ENCODE measurements at regions not wholly inside any gene's neighbourhood (a gene's known extent, or its start where the extent isn't known, plus 50 kb on each side); places are given as distances from the start of the nearest gene placed in this dataset.

DNA sequence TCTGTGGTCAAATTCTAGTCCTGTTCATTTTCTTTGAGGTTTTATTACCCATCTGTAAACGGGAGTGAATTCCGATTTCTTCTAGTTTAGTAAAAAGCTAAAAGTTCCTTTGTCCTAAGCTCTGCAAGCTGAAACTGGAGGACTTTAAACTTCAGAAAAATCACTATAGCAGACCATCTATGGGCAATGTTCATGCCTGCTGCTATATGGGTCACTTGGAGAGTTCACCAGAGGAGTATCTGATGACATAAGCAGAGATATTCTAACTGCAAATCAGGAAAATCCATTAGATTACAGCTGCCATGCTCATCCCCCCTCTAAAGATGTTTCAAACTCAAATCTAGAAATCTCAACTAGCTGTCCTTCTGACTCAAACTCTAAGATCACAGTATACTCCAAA is 193.0 kb upstream of the RTL1 start:
- no peak overlapping the region for H3K4me3 Mint-ChIP-seq
- peaks cover 3% of the 10 kb centered on the region for H3K27me3 Mint-ChIP-seq
- H3K27ac Mint-ChIP-seq: no peak overlapping the region
- no peaks in the 10 kb centered on the region for H3K36me3 Mint-ChIP-seq
- H3K9me3 Mint-ChIP-seq (ENCODE audit: low read depth): no peaks in the 10 kb centered on the region
- H3K4me1 Mint-ChIP-seq (ENCODE audit: low read depth): no peaks in the 10 kb centered on the region

- peaks cover 5% of the 10 kb centered on the region for H3K27me3 Mint-ChIP-seq
These were observed 193.7 kb upstream of the RTL1 start for GRCh38 chr14:101097109-101097793.

GRCh38 chr14:101098177-101098576 is 194.7 kb upstream of the RTL1 start:
- H3K27ac Mint-ChIP-seq: no peak overlapping the region
- no peaks in the 10 kb centered on the region for H3K36me3 Mint-ChIP-seq
- no peak overlapping the region for H3K4me3 Mint-ChIP-seq
- H3K27me3 Mint-ChIP-seq: peaks cover 5% of the 10 kb centered on the region
- no peaks in the 10 kb centered on the region for H3K4me1 Mint-ChIP-seq (ENCODE audit: low read depth)
- no peaks in the 10 kb centered on the region for H3K9me3 Mint-ChIP-seq (ENCODE audit: low read depth)

More at GRCh38 chr14:101097109-101097793, 193.7 kb upstream of the RTL1 start:
- H3K4me1 Mint-ChIP-seq (ENCODE audit: low read depth): no peaks in the 10 kb centered on the region
- H3K4me3 Mint-ChIP-seq: no peak overlapping the region
- no peak overlapping the region for H3K27ac Mint-ChIP-seq
- H3K9me3 Mint-ChIP-seq (ENCODE audit: low read depth): no peaks in the 10 kb centered on the region
- H3K36me3 Mint-ChIP-seq: no peaks in the 10 kb centered on the region

DNA sequence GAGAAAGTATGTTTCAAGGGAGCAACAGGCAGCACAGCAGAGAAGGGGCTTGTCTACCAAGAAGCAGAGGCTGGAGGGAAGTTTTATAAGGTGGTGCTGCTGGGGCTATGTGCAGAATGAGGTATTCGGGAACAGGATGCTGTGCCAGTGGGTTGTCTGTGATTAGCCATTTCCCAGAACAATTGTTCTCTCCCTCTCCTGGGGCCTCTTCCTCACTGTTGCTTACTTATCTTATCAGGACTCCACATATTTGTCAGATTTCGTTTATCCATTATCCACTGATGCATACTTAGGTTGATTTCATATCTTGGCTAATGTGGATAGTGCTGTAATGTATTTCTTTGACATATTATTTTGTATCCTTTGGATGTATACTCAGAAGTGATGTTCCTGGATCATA is 195.1 kb upstream of the RTL1 start:
- H3K9me3 Mint-ChIP-seq (ENCODE audit: low read depth): no peaks in the 10 kb centered on the region
- peaks cover 5% of the 10 kb centered on the region for H3K27me3 Mint-ChIP-seq
- H3K4me1 Mint-ChIP-seq (ENCODE audit: low read depth): no peaks in the 10 kb centered on the region
- no peak overlapping the region for H3K4me3 Mint-ChIP-seq
- H3K27ac Mint-ChIP-seq: no peak overlapping the region
- H3K36me3 Mint-ChIP-seq: no peaks in the 10 kb centered on the region

GRCh38 chr14:101101456-101102056 is 198.0 kb upstream of the RTL1 start:
- no peak overlapping the region for H3K4me3 Mint-ChIP-seq
- no peak overlapping the region for H3K27ac Mint-ChIP-seq
- H3K9me3 Mint-ChIP-seq (ENCODE audit: low read depth): no peaks in the 10 kb centered on the region
- peaks cover 5% of the 10 kb centered on the region for H3K27me3 Mint-ChIP-seq
- H3K36me3 Mint-ChIP-seq: no peaks in the 10 kb centered on the region
- no peaks in the 10 kb centered on the region for H3K4me1 Mint-ChIP-seq (ENCODE audit: low read depth)

DNA sequence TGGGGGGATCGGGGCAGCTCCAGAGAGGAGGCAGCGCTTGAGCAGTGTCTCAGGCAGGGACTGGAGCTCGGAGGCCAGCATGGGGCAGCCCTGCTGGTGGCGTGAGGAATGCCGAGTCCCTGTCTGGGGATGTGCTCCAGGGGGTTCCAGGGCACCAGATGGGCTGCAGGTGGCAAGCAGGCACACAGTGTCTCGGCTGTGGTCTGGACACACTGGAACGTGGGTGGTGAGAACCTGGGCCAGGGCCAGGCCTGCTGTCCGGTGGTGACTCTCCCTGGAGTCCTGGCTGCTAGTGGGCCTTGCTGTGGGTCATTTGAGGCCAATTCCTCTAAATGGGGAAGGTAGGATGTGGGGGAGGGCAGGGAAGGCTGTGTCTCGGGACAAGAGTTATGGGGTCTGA is 199.4 kb upstream of the RTL1 start:
- Mint-ChIP-seq H3K4me3 (no peak overlapping the region), H3K4me1 (ENCODE audit: low read depth) (no peaks in the 10 kb centered on the region), H3K36me3 (no peaks in the 10 kb centered on the region), H3K27me3 (peaks cover 5% of the 10 kb centered on the region), H3K9me3 (ENCODE audit: low read depth) (no peaks in the 10 kb centered on the region), H3K27ac (no peak overlapping the region)

DNA sequence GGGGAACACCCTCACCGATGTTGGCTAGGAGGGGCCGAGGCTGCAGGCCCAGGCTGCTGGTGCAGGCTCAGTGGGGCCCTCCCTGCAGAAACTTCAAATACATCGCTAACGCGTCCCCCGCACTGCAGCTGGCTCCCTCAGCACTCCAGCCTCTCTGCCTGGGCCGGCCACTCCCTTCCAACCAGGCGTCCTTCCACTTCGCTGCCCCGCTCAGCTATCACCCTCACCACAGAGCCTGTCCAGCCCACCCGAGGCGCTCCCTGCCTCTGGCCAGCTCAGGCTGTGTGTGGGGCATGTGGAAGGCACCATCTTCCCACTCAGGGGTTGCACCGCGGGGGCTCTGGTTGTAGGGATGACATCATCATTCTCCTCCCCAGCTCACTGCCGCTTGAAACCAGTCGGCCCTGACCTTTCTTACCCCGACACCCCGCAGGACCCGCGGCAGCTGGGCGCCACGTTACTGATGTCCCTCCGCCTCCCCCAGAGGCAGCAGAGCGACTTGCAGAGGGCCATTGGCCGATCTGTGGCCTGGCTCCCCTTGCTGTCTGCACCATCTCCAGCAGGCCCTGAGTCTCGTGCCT is 199.9 kb upstream of the RTL1 start:
- Mint-ChIP-seq H3K4me3 (no peak overlapping the region), H3K36me3 (no peaks in the 10 kb centered on the region), H3K9me3 (ENCODE audit: low read depth) (no peaks in the 10 kb centered on the region), H3K4me1 (ENCODE audit: low read depth) (no peaks in the 10 kb centered on the region), H3K27me3 (peaks cover 5% of the 10 kb centered on the region), H3K27ac (no peak overlapping the region)

- H3K27me3 Mint-ChIP-seq: peaks cover 5% of the 10 kb centered on the region
- H3K36me3 Mint-ChIP-seq: no peaks in the 10 kb centered on the region
- no peak overlapping the region for H3K4me3 Mint-ChIP-seq
- H3K4me1 Mint-ChIP-seq (ENCODE audit: low read depth): no peaks in the 10 kb centered on the region
- H3K9me3 Mint-ChIP-seq (ENCODE audit: low read depth): no peaks in the 10 kb centered on the region
- H3K27ac Mint-ChIP-seq: no peak overlapping the region
These were observed 201.0 kb upstream of the RTL1 start for GRCh38 chr14:101104485-101104884.

- no peak overlapping the region for H3K4me3 Mint-ChIP-seq
- H3K4me1 Mint-ChIP-seq (ENCODE audit: low read depth): no peaks in the 10 kb centered on the region
- peaks cover 2% of the 10 kb centered on the region for H3K27me3 Mint-ChIP-seq
- H3K27ac Mint-ChIP-seq: no peak overlapping the region
- H3K9me3 Mint-ChIP-seq (ENCODE audit: low read depth): no peaks in the 10 kb centered on the region
- H3K36me3 Mint-ChIP-seq: no peaks in the 10 kb centered on the region
These were observed 201.5 kb upstream of the RTL1 start for GRCh38 chr14:101105045-101105444.

- H3K36me3 Mint-ChIP-seq: no peaks in the 10 kb centered on the region
- no peaks in the 10 kb centered on the region for H3K9me3 Mint-ChIP-seq (ENCODE audit: low read depth)
- H3K27ac Mint-ChIP-seq: no peak overlapping the region
- H3K27me3 Mint-ChIP-seq: no peaks in the 10 kb centered on the region
- no peaks in the 10 kb centered on the region for H3K4me1 Mint-ChIP-seq (ENCODE audit: low read depth)
- no peak overlapping the region for H3K4me3 Mint-ChIP-seq
These were observed 205.2 kb upstream of the RTL1 start for GRCh38 chr14:101108579-101109346.

DNA sequence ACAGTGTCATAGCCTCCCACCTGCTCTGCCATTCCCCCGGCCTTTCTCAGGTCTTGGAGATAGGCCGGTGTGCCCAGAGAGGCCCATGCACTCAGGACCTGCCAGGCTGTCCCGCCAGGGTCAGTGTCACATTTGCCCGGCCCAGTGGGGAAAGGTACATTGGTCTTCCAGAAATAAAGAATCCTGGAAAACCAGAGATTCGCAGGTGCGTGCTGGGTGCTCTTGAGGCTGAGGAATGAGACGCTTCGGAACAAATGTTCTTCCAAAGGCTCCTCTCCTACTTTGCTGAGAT is 205.8 kb upstream of the RTL1 start:
- Mint-ChIP-seq H3K27me3 (no peaks in the 10 kb centered on the region), H3K4me1 (ENCODE audit: low read depth) (no peaks in the 10 kb centered on the region), H3K36me3 (no peaks in the 10 kb centered on the region), H3K4me3 (no peak overlapping the region), H3K9me3 (ENCODE audit: low read depth) (no peaks in the 10 kb centered on the region), H3K27ac (no peak overlapping the region)

DNA sequence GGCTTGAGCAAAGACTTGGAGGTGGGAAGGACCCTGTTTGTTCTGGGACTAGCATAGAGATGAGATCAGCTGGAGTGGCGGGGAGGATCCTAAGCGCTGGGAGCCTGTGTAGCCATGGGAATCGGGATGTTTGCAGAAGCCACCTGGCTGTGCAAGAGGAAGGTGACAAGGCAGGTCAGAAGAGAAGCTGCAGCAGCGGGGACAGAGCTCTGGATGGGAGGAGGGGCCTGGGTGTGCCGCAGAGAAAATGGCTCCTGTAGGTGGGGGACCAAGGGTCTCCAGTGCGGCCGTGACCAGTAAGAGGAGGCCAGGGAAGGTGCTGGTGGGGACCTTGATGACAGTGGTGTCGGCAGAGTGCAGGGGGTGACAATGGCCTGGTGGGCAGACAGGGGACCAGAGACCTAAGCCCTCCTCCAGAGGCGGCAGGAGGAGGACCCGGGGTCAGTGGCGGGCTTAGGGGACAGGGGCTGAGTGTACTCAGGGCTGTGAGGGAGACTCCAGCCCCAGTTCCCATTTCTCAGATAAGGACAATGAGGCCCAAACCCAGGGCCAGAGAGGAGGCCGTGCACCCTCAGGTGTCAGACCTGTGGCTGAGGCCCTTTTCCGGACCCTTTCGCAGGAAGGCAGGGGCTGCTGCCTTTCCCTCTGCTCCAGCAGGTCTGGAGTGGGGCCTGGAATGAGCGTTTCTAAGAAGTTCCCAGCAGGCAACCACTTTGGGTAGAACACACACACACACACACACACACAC is 206.6 kb upstream of the RTL1 start:
- Mint-ChIP-seq H3K4me1 (ENCODE audit: low read depth) (no peaks in the 10 kb centered on the region), H3K27me3 (no peaks in the 10 kb centered on the region), H3K27ac (no peak overlapping the region), H3K9me3 (ENCODE audit: low read depth) (no peaks in the 10 kb centered on the region), H3K36me3 (no peaks in the 10 kb centered on the region), H3K4me3 (no peak overlapping the region)

DNA sequence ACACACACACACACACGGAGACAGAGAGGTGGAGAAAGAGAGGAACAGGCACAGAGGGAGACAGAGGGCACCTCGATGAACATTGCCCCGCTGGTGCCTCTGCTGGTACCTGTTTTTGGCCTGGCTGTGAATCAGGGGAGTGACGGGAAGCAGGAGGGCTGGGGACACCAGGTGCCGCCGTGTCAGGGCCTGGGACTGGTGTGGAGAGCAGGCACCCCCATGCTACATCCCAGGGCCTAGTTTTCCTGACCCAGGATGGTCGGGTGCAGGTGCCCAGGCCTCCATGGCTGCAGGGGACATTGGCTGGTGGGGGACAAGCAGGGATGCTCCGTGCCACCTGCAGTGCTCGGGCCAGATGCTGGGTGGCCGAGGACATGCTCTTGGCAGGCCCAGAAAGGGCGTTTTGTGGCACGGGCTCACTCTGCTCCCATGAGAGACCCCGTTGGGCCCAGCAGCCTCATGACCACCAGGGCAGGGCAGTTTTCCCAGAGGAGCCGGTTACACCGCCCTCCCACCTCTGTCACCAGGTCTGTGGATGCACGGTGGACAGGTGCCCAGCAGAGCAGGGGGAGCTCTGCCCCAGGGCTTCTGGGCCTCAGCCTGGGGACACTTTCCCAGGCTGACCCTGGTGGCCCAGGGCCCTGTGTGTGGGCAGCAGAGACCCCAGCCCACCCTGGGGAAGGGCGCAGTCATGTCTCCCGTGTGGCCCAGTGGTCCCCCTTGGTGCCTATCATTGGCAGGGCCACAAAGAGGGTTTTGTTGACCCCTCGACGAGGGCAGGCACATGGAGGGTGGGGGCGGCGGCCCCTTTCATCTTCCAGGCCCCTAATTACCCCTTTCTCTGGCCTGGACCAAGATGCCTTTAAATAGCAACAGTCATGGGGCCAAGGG is 207.5 kb upstream of the RTL1 start:
- no peaks in the 10 kb centered on the region for H3K36me3 Mint-ChIP-seq
- no peak overlapping the region for H3K27ac Mint-ChIP-seq
- H3K9me3 Mint-ChIP-seq (ENCODE audit: low read depth): no peaks in the 10 kb centered on the region
- no peaks in the 10 kb centered on the region for H3K4me1 Mint-ChIP-seq (ENCODE audit: low read depth)
- H3K27me3 Mint-ChIP-seq: no peaks in the 10 kb centered on the region
- H3K4me3 Mint-ChIP-seq: no peak overlapping the region

- Mint-ChIP-seq H3K4me1 (ENCODE audit: low read depth) (no peaks in the 10 kb centered on the region), H3K9me3 (ENCODE audit: low read depth) (no peaks in the 10 kb centered on the region), H3K36me3 (no peaks in the 10 kb centered on the region), H3K27me3 (no peaks in the 10 kb centered on the region), H3K4me3 (no peak overlapping the region), H3K27ac (no peak overlapping the region)
These were observed 208.2 kb upstream of the RTL1 start for GRCh38 chr14:101111620-101112290.

Measured in activated naive CD8-positive, alpha-beta T cell (primary cell).